ENCODE measurements at regions not wholly inside any gene's neighbourhood (a gene's known extent, or its start where the extent isn't known, plus 50 kb on each side); places are given as distances from the start of the nearest gene placed in this dataset.

GRCh38 chr10:62866451-62866850 lies 50.3 kb upstream of the EGR2 start:
- no peak for DNase-seq
